HEK293T (cell line): ENCODE measurements at regions not wholly inside any gene's neighbourhood (a gene's known extent, or its start where the extent isn't known, plus 50 kb on each side); places are given as distances from the start of the nearest gene placed in this dataset.
"Not testable (repeated sequence)": the region's sequence is repeated elsewhere in the genome, so short reads cannot be mapped to it uniquely, and the experiment has no call there.

Experiments
- FOXA1 ChIP-seq: fragments of 450-650 bp; IDR thresholded peaks from 2 replicates; pipeline ENCODE4 v1.6.1; 2016; ENCODE audit warnings: mild to moderate bottlenecking
- HDGF ChIP-seq: fragments of 450-650 bp; IDR thresholded peaks from 2 replicates; pipeline ENCODE4 v1.6.1; 2017; ENCODE audit warnings: antibody characterized with exemption, borderline replicate concordance
- LEF1 ChIP-seq: fragments of 450-650 bp; IDR thresholded peaks from 2 replicates; pipeline ENCODE4 v1.6.1; 2017; ENCODE audit warnings: mild to moderate bottlenecking, borderline replicate concordance
- SP1 ChIP-seq: fragments of 450-650 bp; IDR thresholded peaks from 2 replicates; pipeline ENCODE4 v1.6.1; 2017
- SUZ12 ChIP-seq: fragments of 450-650 bp; IDR thresholded peaks from 2 replicates; pipeline ENCODE4 v1.6.1; 2016; ENCODE audit warnings: mild to moderate bottlenecking
- TARDBP ChIP-seq: fragments of 450-650 bp; IDR thresholded peaks from 2 replicates; pipeline ENCODE4 v1.6.1; 2016

GRCh38 chrX:41034902-41035301 is 50.3 kb upstream of the USP9X start:
- TF ChIP-seq SUZ12, TARDBP, HDGF, FOXA1, LEF1, SP1: not testable (repeated sequence)
